ENCODE measurements at regions not wholly inside any gene's neighbourhood (a gene's known extent, or its start where the extent isn't known, plus 50 kb on each side); places are given as distances from the start of the nearest gene placed in this dataset.

DNA sequence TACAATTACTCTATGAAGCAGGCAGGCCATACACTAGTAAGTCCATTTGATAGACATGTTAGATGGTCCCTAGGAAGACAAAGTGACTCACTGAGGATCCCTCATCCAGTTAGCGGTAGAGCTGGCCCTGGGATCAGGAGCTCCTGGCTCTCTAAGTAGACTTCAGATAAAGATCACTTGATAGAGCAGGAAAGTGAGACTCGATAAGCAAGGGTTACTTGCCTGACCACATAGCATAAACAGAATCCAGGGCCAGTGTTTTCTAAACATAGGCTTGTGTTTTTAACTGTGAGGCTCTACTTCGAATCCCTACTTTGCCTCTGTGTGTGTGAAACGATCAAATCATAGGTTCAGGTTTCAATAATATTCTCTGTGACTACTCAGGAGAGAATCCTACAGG, 355.2 kb upstream of the TRIB2 start:
- H3K79me2 ChIP-seq (ENCODE audit: control insufficient read depth, insufficient read depth, low read length): no peaks in the 10 kb centered on the region
- H3K4me2 ChIP-seq (ENCODE audit: control insufficient read depth, extremely low read depth, insufficient read depth, low read depth, low read length): no peak overlapping the region
- no peak for DNase-seq (ENCODE audit: low read depth, low spot score)
- H3K36me3 ChIP-seq (ENCODE audit: control insufficient read depth in 2 of 2, extremely low read depth in 1 of 2, insufficient read depth in 2 of 2, low read length in 2 of 2): no peaks in the 10 kb centered on the region
- H3K9ac ChIP-seq (ENCODE audit: control insufficient read depth, extremely low read depth, insufficient read depth, low read length): no peak overlapping the region
- no peaks in the 10 kb centered on the region for H3K4me1 ChIP-seq (ENCODE audit: control insufficient read depth, extremely low read depth, insufficient read depth, low read length)
- H4K20me1 ChIP-seq (ENCODE audit: control insufficient read depth, extremely low read depth, insufficient read depth, low read length): no peaks in the 10 kb centered on the region
- no peaks in the 10 kb centered on the region for H3K27me3 ChIP-seq (ENCODE audit: control insufficient read depth, extremely low read depth, insufficient read depth, low read length)
- FAIRE-seq: no peak
- H3K4me3 ChIP-seq (ENCODE audit: control insufficient read depth in 2 of 3, extremely low read depth in 1 of 3, insufficient read depth in 2 of 3, low read depth in 1 of 3, low read length in 3 of 3): no peak overlapping the region
- H2AFZ ChIP-seq (ENCODE audit: control insufficient read depth, low read length): no peak overlapping the region
- dilution Hi-C loops (cut with MboI; ENCODE audit: extremely low pct_ligation_motif_present, low sequenced_read_pairs): no loop called here
- no peaks in the 10 kb centered on the region for H3K9me3 ChIP-seq (ENCODE audit: control insufficient read depth, low read depth, low read length)
- no peak overlapping the region for H3K27ac ChIP-seq (ENCODE audit: control insufficient read depth, insufficient read depth, low read length)
- no peaks in the 10 kb centered on the region for H3K9me1 ChIP-seq (ENCODE audit: control insufficient read depth, extremely low read depth, insufficient read depth, low read length)
- TF ChIP-seq EZH2 (IDR thresholded peaks at IDR 0.05; ENCODE audit: low read length): no peak
- TF ChIP-seq, protein P1, sequence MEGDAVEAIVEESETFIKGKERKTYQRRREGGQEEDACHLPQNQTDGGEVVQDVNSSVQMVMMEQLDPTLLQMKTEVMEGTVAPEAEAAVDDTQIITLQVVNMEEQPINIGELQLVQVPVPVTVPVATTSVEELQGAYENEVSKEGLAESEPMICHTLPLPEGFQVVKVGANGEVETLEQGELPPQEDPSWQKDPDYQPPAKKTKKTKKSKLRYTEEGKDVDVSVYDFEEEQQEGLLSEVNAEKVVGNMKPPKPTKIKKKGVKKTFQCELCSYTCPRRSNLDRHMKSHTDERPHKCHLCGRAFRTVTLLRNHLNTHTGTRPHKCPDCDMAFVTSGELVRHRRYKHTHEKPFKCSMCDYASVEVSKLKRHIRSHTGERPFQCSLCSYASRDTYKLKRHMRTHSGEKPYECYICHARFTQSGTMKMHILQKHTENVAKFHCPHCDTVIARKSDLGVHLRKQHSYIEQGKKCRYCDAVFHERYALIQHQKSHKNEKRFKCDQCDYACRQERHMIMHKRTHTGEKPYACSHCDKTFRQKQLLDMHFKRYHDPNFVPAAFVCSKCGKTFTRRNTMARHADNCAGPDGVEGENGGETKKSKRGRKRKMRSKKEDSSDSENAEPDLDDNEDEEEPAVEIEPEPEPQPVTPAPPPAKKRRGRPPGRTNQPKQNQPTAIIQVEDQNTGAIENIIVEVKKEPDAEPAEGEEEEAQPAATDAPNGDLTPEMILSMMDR (optimal IDR thresholded peaks at IDR 0.05 in 1 of 3, IDR thresholded peaks at IDR 0.05 in 1 of 3, conservative IDR thresholded peaks at IDR 0.05 in 1 of 3; ENCODE audit: extremely low read depth in 1 of 3, insufficient read depth in 2 of 3, low read length in 3 of 3): no peak

DNA sequence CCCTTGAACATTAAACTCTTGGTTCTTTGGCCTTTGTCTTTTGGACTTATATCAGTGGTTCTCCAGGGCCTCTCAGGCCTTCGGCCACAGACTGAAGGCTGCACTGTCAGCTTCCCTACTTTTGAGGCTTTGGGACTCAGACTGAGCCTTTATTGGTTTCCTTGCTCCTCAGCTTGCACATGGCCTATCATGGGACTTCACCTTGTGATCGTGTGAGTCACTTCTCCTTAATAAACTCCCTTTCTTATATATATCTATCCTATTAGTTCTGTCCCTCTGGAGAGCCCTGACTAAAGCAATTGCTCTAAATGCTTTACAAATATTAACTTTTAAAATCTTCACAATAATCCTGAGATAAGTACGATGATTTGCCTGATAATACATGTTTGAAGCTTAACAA, 353.6 kb upstream of the TRIB2 start:
- TF ChIP-seq, protein P1 (optimal IDR thresholded peaks at IDR 0.05 in 1 of 3, IDR thresholded peaks at IDR 0.05 in 1 of 3, conservative IDR thresholded peaks at IDR 0.05 in 1 of 3; ENCODE audit: extremely low read depth in 1 of 3, insufficient read depth in 2 of 3, low read length in 3 of 3): no peak
- no peak for TF ChIP-seq EZH2 (IDR thresholded peaks at IDR 0.05; ENCODE audit: low read length)
- no peaks in the 10 kb centered on the region for H4K20me1 ChIP-seq (ENCODE audit: control insufficient read depth, extremely low read depth, insufficient read depth, low read length)
- no peaks in the 10 kb centered on the region for H3K27me3 ChIP-seq (ENCODE audit: control insufficient read depth, extremely low read depth, insufficient read depth, low read length)
- no peak overlapping the region for H3K4me3 ChIP-seq (ENCODE audit: control insufficient read depth in 2 of 3, extremely low read depth in 1 of 3, insufficient read depth in 2 of 3, low read depth in 1 of 3, low read length in 3 of 3)
- DNase-seq (ENCODE audit: low read depth, low spot score) (no peak), FAIRE-seq (no peak)
- H3K36me3 ChIP-seq (ENCODE audit: control insufficient read depth in 2 of 2, extremely low read depth in 1 of 2, insufficient read depth in 2 of 2, low read length in 2 of 2): no peaks in the 10 kb centered on the region
- no peak overlapping the region for H3K27ac ChIP-seq (ENCODE audit: control insufficient read depth, insufficient read depth, low read length)
- no peak overlapping the region for H2AFZ ChIP-seq (ENCODE audit: control insufficient read depth, low read length)
- dilution Hi-C loops (cut with MboI; ENCODE audit: extremely low pct_ligation_motif_present, low sequenced_read_pairs): no loop called here
- no peak overlapping the region for H3K4me2 ChIP-seq (ENCODE audit: control insufficient read depth, extremely low read depth, insufficient read depth, low read depth, low read length)
- no peaks in the 10 kb centered on the region for H3K9me1 ChIP-seq (ENCODE audit: control insufficient read depth, extremely low read depth, insufficient read depth, low read length)
- H3K9ac ChIP-seq (ENCODE audit: control insufficient read depth, extremely low read depth, insufficient read depth, low read length): no peak overlapping the region
- H3K9me3 ChIP-seq (ENCODE audit: control insufficient read depth, low read depth, low read length): no peaks in the 10 kb centered on the region
- no peaks in the 10 kb centered on the region for H3K79me2 ChIP-seq (ENCODE audit: control insufficient read depth, insufficient read depth, low read length)
- no peaks in the 10 kb centered on the region for H3K4me1 ChIP-seq (ENCODE audit: control insufficient read depth, extremely low read depth, insufficient read depth, low read length)
